Large intestine (tissue), 3 donors: ENCODE measurements at regions not wholly inside any gene's neighbourhood (a gene's known extent, or its start where the extent isn't known, plus 50 kb on each side); places are given as distances from the start of the nearest gene placed in this dataset.

ENCODE experiments used
- DNase-seq, 2 donors: peaks; one replicate each; pipeline versions ENCODE4 v3.0.0 to v3.0.0-alpha.2; 2013
- H3K27ac ChIP-seq: one replicate; pipeline ENCODE4 v1.5.1; 2013; ENCODE audit warnings: low read length
- H3K27me3 ChIP-seq: 2 replicates; pipeline ENCODE4 v1.6.1; 2013; ENCODE audit warnings: low read length; ENCODE audit not compliant: control insufficient read depth, insufficient read depth
- H3K36me3 ChIP-seq: 2 replicates; pipeline ENCODE4 v1.6.1; 2013; ENCODE audit warnings: low read length; ENCODE audit not compliant: control insufficient read depth, insufficient read depth
- H3K4me1 ChIP-seq: one replicate; pipeline ENCODE4 v1.6.1; 2013; ENCODE audit warnings: low read length; ENCODE audit not compliant: control insufficient read depth, insufficient read depth
- H3K4me3 ChIP-seq: one replicate; pipeline ENCODE4 v1.5.1; 2013; ENCODE audit warnings: low read length
- H3K9me3 ChIP-seq: one replicate; pipeline ENCODE4 v1.6.1; 2013; ENCODE audit warnings: mild to moderate bottlenecking, low read depth, low read length, moderate library complexity; ENCODE audit not compliant: control insufficient read depth
- WGBS: methylation state at CpG from one replicate; pipeline ENCODE4 v1.1.5; 2013; ENCODE audit warnings: low lambda C conversion rate; ENCODE audit not compliant: insufficient coverage; 5-methylcytosine and 5-hydroxymethylcytosine counted together

GRCh38 chr15:58235961-58236360 lies 97.8 kb downstream of the AQP9 start:
- Histone ChIP-seq H3K4me3 (no peak overlapping the region), H3K9me3 (no peaks in the 10 kb centered on the region), H3K27ac (no peak overlapping the region), H3K27me3 (no peaks in the 10 kb centered on the region), H3K36me3 (no peaks in the 10 kb centered on the region), H3K4me1 (no peaks in the 10 kb centered on the region)
- no CpG with 5 or more reads among the region's 3 CpGs for WGBS
- no peak for DNase-seq

GRCh38 chr15:58240191-58240932 lies 102.2 kb downstream of the AQP9 start:
- Histone ChIP-seq H3K9me3 (no peaks in the 10 kb centered on the region), H3K36me3 (no peaks in the 10 kb centered on the region), H3K27me3 (no peaks in the 10 kb centered on the region), H3K4me3 (no peak overlapping the region), H3K4me1 (peaks cover 5% of the 10 kb centered on the region), H3K27ac (no peak overlapping the region)
- no CpG with 5 or more reads among the region's 9 CpGs for WGBS
- DNase-seq, result no peak

- no peak for DNase-seq
- 18% methylated on average over 2 of the region's 7 CpGs for whole genome bisulfite sequencing
- H3K9me3 ChIP-seq, result no peaks in the 10 kb centered on the region
- no peaks in the 10 kb centered on the region for H3K36me3 ChIP-seq
- peaks cover 5% of the 10 kb centered on the region for H3K4me1 ChIP-seq
- no peak overlapping the region for H3K4me3 ChIP-seq
- H3K27me3 ChIP-seq, result no peaks in the 10 kb centered on the region
- H3K27ac ChIP-seq, result no peak overlapping the region
Observed at GRCh38 chr15:58241872-58242271, 103.7 kb downstream of the AQP9 start.

- H3K27ac ChIP-seq, result no peak overlapping the region
- no peak overlapping the region for H3K4me3 ChIP-seq
- peaks cover 5% of the 10 kb centered on the region for H3K4me1 ChIP-seq
- H3K36me3 ChIP-seq, result no peaks in the 10 kb centered on the region
- no peak for DNase-seq
- no CpG with 5 or more reads among the region's 7 CpGs for WGBS
- no peaks in the 10 kb centered on the region for H3K9me3 ChIP-seq
- no peaks in the 10 kb centered on the region for H3K27me3 ChIP-seq
Observed at GRCh38 chr15:58243070-58243469, 104.9 kb downstream of the AQP9 start.

GRCh38 chr15:58244536-58244935 lies 106.4 kb downstream of the AQP9 start:
- 50% methylated on average over 3 of the region's 7 CpGs for WGBS
- Histone ChIP-seq H3K4me3 (no peak overlapping the region), H3K27me3 (no peaks in the 10 kb centered on the region), H3K4me1 (peaks cover 5% of the 10 kb centered on the region), H3K27ac (no peak overlapping the region), H3K36me3 (no peaks in the 10 kb centered on the region), H3K9me3 (no peaks in the 10 kb centered on the region)
- DNase-seq, result no peak

- no peak for DNase-seq
- peaks cover 5% of the 10 kb centered on the region for H3K4me1 ChIP-seq
- H3K9me3 ChIP-seq, result no peaks in the 10 kb centered on the region
- no peak overlapping the region for H3K4me3 ChIP-seq
- no CpG with 5 or more reads among the region's 3 CpGs for WGBS
- no peak overlapping the region for H3K27ac ChIP-seq
- no peaks in the 10 kb centered on the region for H3K36me3 ChIP-seq
- no peaks in the 10 kb centered on the region for H3K27me3 ChIP-seq
Observed at GRCh38 chr15:58246041-58246440, 107.9 kb downstream of the AQP9 start.

GRCh38 chr15:58247855-58248842 lies 110.0 kb downstream of the AQP9 start:
- WGBS, result 83% methylated on average over 1 of the region's 20 CpGs
- no peaks in the 10 kb centered on the region for H3K9me3 ChIP-seq
- no peaks in the 10 kb centered on the region for H3K4me1 ChIP-seq
- no peak overlapping the region for H3K4me3 ChIP-seq
- no peaks in the 10 kb centered on the region for H3K27me3 ChIP-seq
- H3K27ac ChIP-seq, result no peak overlapping the region
- H3K36me3 ChIP-seq, result no peaks in the 10 kb centered on the region
- DNase-seq, result no peak

GRCh38 chr15:58249646-58250312 lies 111.6 kb downstream of the AQP9 start:
- H3K36me3 ChIP-seq, result no peaks in the 10 kb centered on the region
- no peaks in the 10 kb centered on the region for H3K4me1 ChIP-seq
- H3K9me3 ChIP-seq, result no peaks in the 10 kb centered on the region
- no peak for DNase-seq
- no peak overlapping the region for H3K27ac ChIP-seq
- H3K4me3 ChIP-seq, result no peak overlapping the region
- 39% methylated on average over 4 of the region's 8 CpGs for WGBS
- H3K27me3 ChIP-seq, result no peaks in the 10 kb centered on the region

- Histone ChIP-seq H3K36me3 (no peaks in the 10 kb centered on the region), H3K4me3 (no peak overlapping the region), H3K4me1 (no peaks in the 10 kb centered on the region), H3K9me3 (no peaks in the 10 kb centered on the region), H3K27ac (no peak overlapping the region), H3K27me3 (no peaks in the 10 kb centered on the region)
- no peak for DNase-seq
- 17% methylated on average over 1 of the region's 7 CpGs for WGBS
Observed at GRCh38 chr15:58252586-58253323, 114.6 kb downstream of the AQP9 start.
